ENCODE measurements at regions not wholly inside any gene's neighbourhood (a gene's known extent, or its start where the extent isn't known, plus 50 kb on each side); places are given as distances from the start of the nearest gene placed in this dataset.

DNA sequence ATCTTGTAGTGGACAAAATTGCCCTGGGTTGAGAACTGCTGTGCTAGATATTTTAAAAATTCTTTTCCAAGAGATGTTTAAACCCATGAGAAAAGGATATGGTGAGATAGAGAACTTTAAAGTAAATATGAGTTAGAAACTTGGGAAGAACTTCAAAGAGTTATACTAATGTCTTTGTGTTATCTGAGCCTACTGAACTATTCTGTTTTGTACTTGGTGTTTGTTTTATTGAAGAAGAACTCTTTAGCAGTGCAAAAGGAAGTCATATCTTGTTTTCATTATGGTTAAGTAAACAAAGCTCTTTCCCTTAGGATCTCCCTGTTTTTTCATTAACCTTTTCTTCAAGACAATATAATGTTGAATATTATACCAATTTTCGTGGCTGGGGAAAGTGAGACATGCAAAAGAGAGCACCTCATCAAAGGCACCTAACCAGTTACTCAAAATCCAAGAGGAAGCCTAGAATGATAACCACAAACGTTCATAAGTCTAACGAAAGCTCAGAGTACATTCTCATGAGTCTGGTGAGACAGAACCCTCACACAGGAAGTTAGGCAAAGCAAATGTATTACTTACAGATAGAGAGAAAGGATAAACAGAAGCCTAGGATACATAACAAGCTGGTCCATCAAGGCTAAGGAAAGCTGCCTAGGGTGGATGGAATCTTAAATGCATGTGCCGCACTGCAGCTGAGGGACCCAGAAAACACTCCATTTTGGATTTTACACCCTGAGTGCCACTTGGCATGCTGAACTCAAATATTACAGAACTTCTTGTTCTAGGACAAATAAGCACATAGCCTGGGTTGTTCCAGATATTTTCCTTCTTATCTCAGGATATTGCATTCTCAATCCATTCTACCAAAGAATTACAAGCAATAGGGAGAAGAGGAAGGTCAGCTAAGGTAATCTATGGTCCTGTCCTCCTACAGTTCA lies 112.5 kb upstream of the ANO3 start:
- CTCF ChIA-PET = no interaction called here
- intact Hi-C loops (cut with micrococcal nuclease; ENCODE audit: unreplicated experiment) = no loop called here
- Histone ChIP-seq H3K27ac (ENCODE audit: low read depth, low read length, poor library complexity, severe bottlenecking) (no peak overlapping the region), H3K4me3 (ENCODE audit: low read depth, low read length, poor library complexity, severe bottlenecking) (no peak overlapping the region), H3K9me3 (ENCODE audit: low read depth, low read length, poor library complexity, severe bottlenecking) (no peaks in the 10 kb centered on the region), H3K27me3 (replicated peaks; ENCODE audit: insufficient read depth, low read depth, low read length, poor library complexity) (no peaks in the 10 kb centered on the region), H3K4me1 (ENCODE audit: insufficient read depth, low read length, poor library complexity, severe bottlenecking) (no peaks in the 10 kb centered on the region), H3K36me3 (ENCODE audit: insufficient read depth, low read length, poor library complexity, severe bottlenecking) (no peaks in the 10 kb centered on the region)
- TF ChIP-seq EZH2 (IDR thresholded peaks at IDR 0.05; ENCODE audit: borderline replicate concordance, low read depth, low read length, poor library complexity, severe bottlenecking) = no peak
- TF ChIP-seq, protein P1, sequence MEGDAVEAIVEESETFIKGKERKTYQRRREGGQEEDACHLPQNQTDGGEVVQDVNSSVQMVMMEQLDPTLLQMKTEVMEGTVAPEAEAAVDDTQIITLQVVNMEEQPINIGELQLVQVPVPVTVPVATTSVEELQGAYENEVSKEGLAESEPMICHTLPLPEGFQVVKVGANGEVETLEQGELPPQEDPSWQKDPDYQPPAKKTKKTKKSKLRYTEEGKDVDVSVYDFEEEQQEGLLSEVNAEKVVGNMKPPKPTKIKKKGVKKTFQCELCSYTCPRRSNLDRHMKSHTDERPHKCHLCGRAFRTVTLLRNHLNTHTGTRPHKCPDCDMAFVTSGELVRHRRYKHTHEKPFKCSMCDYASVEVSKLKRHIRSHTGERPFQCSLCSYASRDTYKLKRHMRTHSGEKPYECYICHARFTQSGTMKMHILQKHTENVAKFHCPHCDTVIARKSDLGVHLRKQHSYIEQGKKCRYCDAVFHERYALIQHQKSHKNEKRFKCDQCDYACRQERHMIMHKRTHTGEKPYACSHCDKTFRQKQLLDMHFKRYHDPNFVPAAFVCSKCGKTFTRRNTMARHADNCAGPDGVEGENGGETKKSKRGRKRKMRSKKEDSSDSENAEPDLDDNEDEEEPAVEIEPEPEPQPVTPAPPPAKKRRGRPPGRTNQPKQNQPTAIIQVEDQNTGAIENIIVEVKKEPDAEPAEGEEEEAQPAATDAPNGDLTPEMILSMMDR (conservative IDR thresholded peaks at IDR 0.05; ENCODE audit: low read depth, low read length) = no peak
- DNase-seq (ENCODE audit: low spot score) = no peak
- BruUV-seq (replicated peaks) = no TSS peak
- POLR2A ChIA-PET (ENCODE audit: low non-redundant PET) = no interaction called here

DNA sequence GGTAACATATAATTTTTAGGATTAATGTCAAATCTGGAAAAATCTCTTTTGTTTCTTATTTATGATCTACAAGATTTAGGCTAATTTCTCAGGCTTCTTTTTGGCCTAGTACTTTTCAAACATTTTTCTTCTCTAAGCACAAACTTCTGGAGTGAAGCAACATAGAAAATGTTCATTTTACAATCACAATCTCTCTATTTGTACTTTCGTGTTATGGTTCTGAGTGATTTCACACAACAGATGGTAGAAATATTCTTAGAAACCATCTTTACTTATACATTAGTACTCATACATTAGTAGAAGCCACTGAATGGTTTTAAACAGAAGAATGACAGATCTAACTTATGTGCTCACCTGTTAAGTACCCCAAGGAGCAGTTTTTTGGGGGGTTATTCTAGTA lies 106.3 kb upstream of the ANO3 start:
- ChIA-PET CTCF (interaction anchor here (1.0 kb wide), 1 partner anchor 244 kb away, joined by 4 read pairs; no protein-coding TSS in a partner anchor), POLR2A (ENCODE audit: low non-redundant PET) (no interaction called here)
- Histone ChIP-seq H3K4me3 (ENCODE audit: low read depth, low read length, poor library complexity, severe bottlenecking) (no peak overlapping the region), H3K27me3 (replicated peaks; ENCODE audit: insufficient read depth, low read depth, low read length, poor library complexity) (no peaks in the 10 kb centered on the region), H3K9me3 (ENCODE audit: low read depth, low read length, poor library complexity, severe bottlenecking) (no peaks in the 10 kb centered on the region), H3K36me3 (ENCODE audit: insufficient read depth, low read length, poor library complexity, severe bottlenecking) (no peaks in the 10 kb centered on the region), H3K27ac (ENCODE audit: low read depth, low read length, poor library complexity, severe bottlenecking) (no peak overlapping the region), H3K4me1 (ENCODE audit: insufficient read depth, low read length, poor library complexity, severe bottlenecking) (no peaks in the 10 kb centered on the region)
- intact Hi-C loops (cut with micrococcal nuclease; ENCODE audit: unreplicated experiment) = no loop called here
- BruUV-seq (replicated peaks) = no TSS peak
- DNase-seq (ENCODE audit: low spot score) = no peak
- TF ChIP-seq, protein P1 (conservative IDR thresholded peaks at IDR 0.05; ENCODE audit: low read depth, low read length) = no peak
- no peak for TF ChIP-seq EZH2 (IDR thresholded peaks at IDR 0.05; ENCODE audit: borderline replicate concordance, low read depth, low read length, poor library complexity, severe bottlenecking)

DNA sequence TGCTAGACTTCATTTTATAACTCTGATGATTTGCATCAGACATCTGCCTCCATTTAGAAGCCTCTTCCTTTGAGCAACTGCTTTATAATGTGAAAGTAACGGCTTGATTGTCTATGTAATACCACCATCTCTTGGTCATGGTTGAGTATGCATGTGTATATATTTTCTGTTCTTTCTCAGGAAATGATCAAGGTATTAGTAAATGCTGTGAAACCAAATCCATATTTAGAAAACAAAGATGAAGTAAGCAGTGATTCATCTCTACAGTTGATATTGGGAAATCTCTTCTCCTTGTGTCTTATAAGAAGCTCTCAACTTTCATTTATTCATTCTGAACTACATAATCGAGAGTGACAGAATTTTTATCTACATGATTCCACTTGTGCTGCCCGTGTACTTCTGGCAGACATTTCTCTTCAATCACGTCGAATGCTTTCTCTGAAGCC lies 104.6 kb upstream of the ANO3 start:
- H3K27ac ChIP-seq (ENCODE audit: low read depth, low read length, poor library complexity, severe bottlenecking) = no peak overlapping the region
- no peaks in the 10 kb centered on the region for H3K4me1 ChIP-seq (ENCODE audit: insufficient read depth, low read length, poor library complexity, severe bottlenecking)
- no TSS peak for BruUV-seq (replicated peaks)
- TF ChIP-seq EZH2 (IDR thresholded peaks at IDR 0.05; ENCODE audit: borderline replicate concordance, low read depth, low read length, poor library complexity, severe bottlenecking) = no peak
- TF ChIP-seq, protein P1 (conservative IDR thresholded peaks at IDR 0.05; ENCODE audit: low read depth, low read length) = peak; percentile 55
- no peaks in the 10 kb centered on the region for H3K36me3 ChIP-seq (ENCODE audit: insufficient read depth, low read length, poor library complexity, severe bottlenecking)
- CTCF ChIA-PET = interaction anchor here (1.1 kb wide), 1 partner anchor 246 kb away, joined by 8 read pairs; no protein-coding TSS in a partner anchor
- DNase-seq (ENCODE audit: low spot score) = peak; percentile 62
- no peak overlapping the region for H3K4me3 ChIP-seq (ENCODE audit: low read depth, low read length, poor library complexity, severe bottlenecking)
- no peaks in the 10 kb centered on the region for H3K27me3 ChIP-seq (replicated peaks; ENCODE audit: insufficient read depth, low read depth, low read length, poor library complexity)
- H3K9me3 ChIP-seq (ENCODE audit: low read depth, low read length, poor library complexity, severe bottlenecking) = no peaks in the 10 kb centered on the region
- intact Hi-C loops (cut with micrococcal nuclease; ENCODE audit: unreplicated experiment) = loop anchor here (1.0 kb wide), 1 partner anchor 245 kb away; no protein-coding TSS in a partner anchor
- POLR2A ChIA-PET (ENCODE audit: low non-redundant PET) = no interaction called here
